PFSK-1 (cell line): ENCODE measurements at regions not wholly inside any gene's neighbourhood (a gene's known extent, or its start where the extent isn't known, plus 50 kb on each side); places are given as distances from the start of the nearest gene placed in this dataset.

ENCODE experiments used
- POLR2AphosphoS5 ChIP-seq: IDR thresholded peaks from 2 replicates; pipeline ENCODE4 v1.6.1; 2012; ENCODE audit warnings: low read depth, mild to moderate bottlenecking, control low read depth, low read length, moderate library complexity
- SIN3A ChIP-seq: IDR thresholded peaks from 2 replicates; pipeline ENCODE4 v1.6.1; 2012; ENCODE audit warnings: mild to moderate bottlenecking, low read length, moderate library complexity, borderline replicate concordance; ENCODE audit not compliant: insufficient read depth
- TAF1 ChIP-seq: IDR thresholded peaks from 2 replicates; pipeline ENCODE4 v1.6.1; 2012; ENCODE audit warnings: low read length, control low read depth, borderline replicate concordance; ENCODE audit not compliant: insufficient read depth
- TF ChIP-seq, protein P1 (sequence below), 2 experiments: IDR thresholded peaks; 2 replicates each; pipeline versions ENCODE4 v1.6.1 to v1.8.0; 2011 to 2012; ENCODE audit warnings: low read depth in 2 of 2, low read length in 2 of 2, control low read depth in 1 of 2, inconsistent platforms in 1 of 2, mild to moderate bottlenecking in 1 of 2, moderate library complexity in 1 of 2; ENCODE audit not compliant: insufficient read depth in 1 of 2

DNA sequence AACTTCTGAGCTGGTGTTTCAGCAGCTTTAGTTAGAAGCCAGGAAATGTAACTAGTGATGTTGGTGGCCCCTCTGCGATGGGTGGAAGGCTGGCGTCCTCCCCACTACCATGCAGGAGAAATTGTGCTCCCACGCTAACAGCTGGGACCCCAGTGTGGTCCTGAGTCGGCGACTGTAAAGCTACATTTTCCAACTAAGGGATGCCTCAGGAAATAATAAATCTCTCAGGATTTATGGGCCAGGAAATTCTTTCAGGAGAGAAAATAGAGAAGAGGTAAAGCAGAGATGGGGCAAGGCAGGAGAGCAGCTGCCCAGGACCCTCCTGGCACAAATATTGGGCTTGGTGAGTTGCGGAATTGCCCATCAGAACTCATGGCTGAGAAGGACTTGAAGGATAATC, 186.9 kb downstream of the OPA1 start:
- no peak for TF ChIP-seq POLR2AphosphoS5
- TF ChIP-seq SIN3A, result no peak
- no peak for TF ChIP-seq TAF1
- TF ChIP-seq, protein P1, sequence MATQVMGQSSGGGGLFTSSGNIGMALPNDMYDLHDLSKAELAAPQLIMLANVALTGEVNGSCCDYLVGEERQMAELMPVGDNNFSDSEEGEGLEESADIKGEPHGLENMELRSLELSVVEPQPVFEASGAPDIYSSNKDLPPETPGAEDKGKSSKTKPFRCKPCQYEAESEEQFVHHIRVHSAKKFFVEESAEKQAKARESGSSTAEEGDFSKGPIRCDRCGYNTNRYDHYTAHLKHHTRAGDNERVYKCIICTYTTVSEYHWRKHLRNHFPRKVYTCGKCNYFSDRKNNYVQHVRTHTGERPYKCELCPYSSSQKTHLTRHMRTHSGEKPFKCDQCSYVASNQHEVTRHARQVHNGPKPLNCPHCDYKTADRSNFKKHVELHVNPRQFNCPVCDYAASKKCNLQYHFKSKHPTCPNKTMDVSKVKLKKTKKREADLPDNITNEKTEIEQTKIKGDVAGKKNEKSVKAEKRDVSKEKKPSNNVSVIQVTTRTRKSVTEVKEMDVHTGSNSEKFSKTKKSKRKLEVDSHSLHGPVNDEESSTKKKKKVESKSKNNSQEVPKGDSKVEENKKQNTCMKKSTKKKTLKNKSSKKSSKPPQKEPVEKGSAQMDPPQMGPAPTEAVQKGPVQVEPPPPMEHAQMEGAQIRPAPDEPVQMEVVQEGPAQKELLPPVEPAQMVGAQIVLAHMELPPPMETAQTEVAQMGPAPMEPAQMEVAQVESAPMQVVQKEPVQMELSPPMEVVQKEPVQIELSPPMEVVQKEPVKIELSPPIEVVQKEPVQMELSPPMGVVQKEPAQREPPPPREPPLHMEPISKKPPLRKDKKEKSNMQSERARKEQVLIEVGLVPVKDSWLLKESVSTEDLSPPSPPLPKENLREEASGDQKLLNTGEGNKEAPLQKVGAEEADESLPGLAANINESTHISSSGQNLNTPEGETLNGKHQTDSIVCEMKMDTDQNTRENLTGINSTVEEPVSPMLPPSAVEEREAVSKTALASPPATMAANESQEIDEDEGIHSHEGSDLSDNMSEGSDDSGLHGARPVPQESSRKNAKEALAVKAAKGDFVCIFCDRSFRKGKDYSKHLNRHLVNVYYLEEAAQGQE (IDR thresholded peaks at IDR 0.05; ENCODE audit: insufficient read depth in 1 of 2, low read depth in 2 of 2, low read length in 2 of 2), result no peak
